Caki2 (cell line): ENCODE measurements at regions not wholly inside any gene's neighbourhood (a gene's known extent, or its start where the extent isn't known, plus 50 kb on each side); places are given as distances from the start of the nearest gene placed in this dataset.

Experiments
- DNase-seq: peaks from one replicate; pipeline ENCODE4 v3.0.0-alpha.2; 2015; ENCODE audit warnings: low read depth
- in situ Hi-C: cut with HindIII; loops from 2 replicates; pipeline ENCODE4 v1.10.0; 2016; ENCODE audit warnings: low sequenced_read_pairs, low pct_unique_long_range_greater_than_20kb, mixed read lengths

GRCh38 chr12:89817501-89818226 lies 109.0 kb upstream of the ATP2B1 start:
- in situ Hi-C loops = no loop called here

GRCh38 chr12:89815225-89815624 lies 106.6 kb upstream of the ATP2B1 start:
- no peak for DNase-seq
- in situ Hi-C loops = no loop called here

More at GRCh38 chr12:89817501-89818226, 109.0 kb upstream of the ATP2B1 start:
- DNase-seq = peak; percentile 11

- DNase-seq = no peak
- in situ Hi-C loops = no loop called here
Measured at GRCh38 chr12:89803412-89803811, 94.8 kb upstream of the ATP2B1 start.

GRCh38 chr12:89801284-89801683 lies 92.6 kb upstream of the ATP2B1 start:
- no peak for DNase-seq
- in situ Hi-C loops = no loop called here

GRCh38 chr12:89800435-89800834 lies 91.8 kb upstream of the ATP2B1 start:
- DNase-seq = no peak
- in situ Hi-C loops = no loop called here

GRCh38 chr12:89799316-89799715 lies 90.7 kb upstream of the ATP2B1 start:
- DNase-seq = no peak
- in situ Hi-C loops = no loop called here

- in situ Hi-C loops = no loop called here
- no peak for DNase-seq
Measured at GRCh38 chr12:89797436-89797835, 88.8 kb upstream of the ATP2B1 start.

- no peak for DNase-seq
- in situ Hi-C loops = no loop called here
Measured at GRCh38 chr12:89796798-89797382, 88.3 kb upstream of the ATP2B1 start.

- in situ Hi-C loops = no loop called here
- DNase-seq = no peak
Measured at GRCh38 chr12:89793946-89794345, 85.3 kb upstream of the ATP2B1 start.

GRCh38 chr12:89791286-89791685 lies 82.6 kb upstream of the ATP2B1 start:
- in situ Hi-C loops = no loop called here
- no peak for DNase-seq

- in situ Hi-C loops = no loop called here
- DNase-seq = no peak
Measured at GRCh38 chr12:89789862-89790261, 81.2 kb upstream of the ATP2B1 start.

GRCh38 chr12:89787763-89788162 lies 79.1 kb upstream of the ATP2B1 start:
- in situ Hi-C loops = no loop called here

GRCh38 chr12:89786177-89786810 lies 77.7 kb upstream of the ATP2B1 start:
- in situ Hi-C loops = no loop called here

More at GRCh38 chr12:89787763-89788162, 79.1 kb upstream of the ATP2B1 start:
- DNase-seq = no peak

GRCh38 chr12:89783359-89784060 lies 74.9 kb upstream of the ATP2B1 start:
- in situ Hi-C loops = no loop called here
- DNase-seq = no peak

More at GRCh38 chr12:89786177-89786810, 77.7 kb upstream of the ATP2B1 start:
- no peak for DNase-seq

GRCh38 chr12:89782807-89783206 lies 74.2 kb upstream of the ATP2B1 start:
- in situ Hi-C loops = no loop called here
- DNase-seq = no peak

- no peak for DNase-seq
- in situ Hi-C loops = no loop called here
Measured at GRCh38 chr12:89781946-89782550, 73.4 kb upstream of the ATP2B1 start.

- in situ Hi-C loops = no loop called here
- no peak for DNase-seq
Measured at GRCh38 chr12:89781156-89781555, 72.5 kb upstream of the ATP2B1 start.

GRCh38 chr12:89779090-89779489 lies 70.5 kb upstream of the ATP2B1 start:
- in situ Hi-C loops = no loop called here
- no peak for DNase-seq
